ENCODE measurements at regions not wholly inside any gene's neighbourhood (a gene's known extent, or its start where the extent isn't known, plus 50 kb on each side); places are given as distances from the start of the nearest gene placed in this dataset.

DNA sequence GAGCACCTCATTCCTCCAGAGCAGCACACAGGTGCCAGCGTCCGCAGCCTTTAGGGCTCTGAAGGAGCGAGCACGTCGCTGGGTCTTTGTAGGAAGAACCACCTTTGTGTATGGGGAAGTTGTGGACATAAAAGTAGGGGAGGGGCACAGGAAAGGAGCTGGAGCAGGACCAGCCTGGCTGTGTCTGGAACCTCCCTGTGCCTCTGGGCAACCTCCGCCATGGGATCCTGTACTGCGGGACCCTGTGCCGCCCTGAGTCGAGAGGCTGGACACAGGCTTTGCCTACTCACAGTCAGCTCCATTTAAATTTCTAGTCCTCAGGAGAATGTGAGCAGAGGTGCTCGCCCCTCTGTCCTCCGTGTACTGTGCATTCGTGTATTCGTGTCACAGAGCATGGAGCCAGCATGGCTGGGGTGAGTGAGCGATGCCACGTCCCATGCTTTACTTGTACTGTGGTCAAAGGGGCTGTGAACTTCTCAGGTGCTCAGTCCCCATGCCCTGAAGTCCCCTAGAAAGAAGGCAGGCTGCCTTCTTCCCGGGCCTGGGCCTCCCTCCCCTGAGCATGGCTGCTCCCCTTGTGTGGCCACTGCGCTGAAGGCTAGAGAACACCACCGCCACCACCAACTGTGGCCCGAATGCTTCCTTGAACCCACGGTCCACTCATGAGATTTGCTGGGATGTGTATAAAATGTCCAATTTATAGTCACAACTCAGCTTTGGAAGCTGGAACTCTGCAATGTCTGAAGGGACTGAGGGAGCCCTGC, 99.9 kb downstream of the TEX29 start:
- TF ChIP-seq, protein P1, sequence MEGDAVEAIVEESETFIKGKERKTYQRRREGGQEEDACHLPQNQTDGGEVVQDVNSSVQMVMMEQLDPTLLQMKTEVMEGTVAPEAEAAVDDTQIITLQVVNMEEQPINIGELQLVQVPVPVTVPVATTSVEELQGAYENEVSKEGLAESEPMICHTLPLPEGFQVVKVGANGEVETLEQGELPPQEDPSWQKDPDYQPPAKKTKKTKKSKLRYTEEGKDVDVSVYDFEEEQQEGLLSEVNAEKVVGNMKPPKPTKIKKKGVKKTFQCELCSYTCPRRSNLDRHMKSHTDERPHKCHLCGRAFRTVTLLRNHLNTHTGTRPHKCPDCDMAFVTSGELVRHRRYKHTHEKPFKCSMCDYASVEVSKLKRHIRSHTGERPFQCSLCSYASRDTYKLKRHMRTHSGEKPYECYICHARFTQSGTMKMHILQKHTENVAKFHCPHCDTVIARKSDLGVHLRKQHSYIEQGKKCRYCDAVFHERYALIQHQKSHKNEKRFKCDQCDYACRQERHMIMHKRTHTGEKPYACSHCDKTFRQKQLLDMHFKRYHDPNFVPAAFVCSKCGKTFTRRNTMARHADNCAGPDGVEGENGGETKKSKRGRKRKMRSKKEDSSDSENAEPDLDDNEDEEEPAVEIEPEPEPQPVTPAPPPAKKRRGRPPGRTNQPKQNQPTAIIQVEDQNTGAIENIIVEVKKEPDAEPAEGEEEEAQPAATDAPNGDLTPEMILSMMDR (conservative IDR thresholded peaks at IDR 0.05; ENCODE audit: low read length) = no peak
- no peak for TF ChIP-seq EZH2phosphoT487 (IDR thresholded peaks at IDR 0.05; ENCODE audit: borderline replicate concordance)

All from Loucy (cell line).